H1 (cell line): ENCODE measurements at regions not wholly inside any gene's neighbourhood (a gene's known extent, or its start where the extent isn't known, plus 50 kb on each side); places are given as distances from the start of the nearest gene placed in this dataset.

Experiments
- JUND ChIP-seq: IDR thresholded peaks from 2 replicates; pipeline ENCODE4 v1.6.1; 2011; ENCODE audit warnings: mild to moderate bottlenecking, improper control_type of control experiment, low read length
- TAF1 ChIP-seq: IDR thresholded peaks from 2 replicates; pipeline ENCODE4 v1.6.1; 2011; ENCODE audit warnings: mild to moderate bottlenecking, low read depth, low read length
- TF ChIP-seq, protein P1 (sequence below), 3 experiments: IDR thresholded peaks; 1 replicate in 2 of 3; 2 replicates in 1 of 3; pipeline versions ENCODE4 v1.5.1 to v1.6.1; 2011; ENCODE audit warnings: low read length in 3 of 3, mild to moderate bottlenecking in 3 of 3, inconsistent platforms in 2 of 3, low read depth in 1 of 3, moderate library complexity in 1 of 3; ENCODE audit not compliant: insufficient read depth in 1 of 3; ENCODE audit errors: control extremely low read depth in 1 of 3

DNA sequence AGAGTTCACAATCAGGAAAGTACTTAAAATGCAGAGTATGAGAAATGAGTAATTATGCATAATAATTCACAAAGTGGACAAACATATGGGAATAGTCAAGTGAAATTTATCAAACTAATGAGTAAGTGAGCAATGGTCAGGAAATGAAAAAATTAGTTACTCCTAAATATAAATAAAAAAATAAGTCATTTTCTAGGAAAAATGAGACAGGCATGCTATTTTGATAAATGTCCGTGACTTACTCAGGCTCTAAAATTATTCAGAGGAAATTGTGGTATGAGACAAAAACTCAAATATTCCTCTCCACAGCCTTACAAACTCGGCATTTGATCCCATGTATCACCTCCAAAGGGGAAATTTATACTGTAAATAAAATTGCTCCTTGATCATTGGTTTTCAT is 181.2 kb downstream of the COX18 start:
- TF ChIP-seq, protein P1, sequence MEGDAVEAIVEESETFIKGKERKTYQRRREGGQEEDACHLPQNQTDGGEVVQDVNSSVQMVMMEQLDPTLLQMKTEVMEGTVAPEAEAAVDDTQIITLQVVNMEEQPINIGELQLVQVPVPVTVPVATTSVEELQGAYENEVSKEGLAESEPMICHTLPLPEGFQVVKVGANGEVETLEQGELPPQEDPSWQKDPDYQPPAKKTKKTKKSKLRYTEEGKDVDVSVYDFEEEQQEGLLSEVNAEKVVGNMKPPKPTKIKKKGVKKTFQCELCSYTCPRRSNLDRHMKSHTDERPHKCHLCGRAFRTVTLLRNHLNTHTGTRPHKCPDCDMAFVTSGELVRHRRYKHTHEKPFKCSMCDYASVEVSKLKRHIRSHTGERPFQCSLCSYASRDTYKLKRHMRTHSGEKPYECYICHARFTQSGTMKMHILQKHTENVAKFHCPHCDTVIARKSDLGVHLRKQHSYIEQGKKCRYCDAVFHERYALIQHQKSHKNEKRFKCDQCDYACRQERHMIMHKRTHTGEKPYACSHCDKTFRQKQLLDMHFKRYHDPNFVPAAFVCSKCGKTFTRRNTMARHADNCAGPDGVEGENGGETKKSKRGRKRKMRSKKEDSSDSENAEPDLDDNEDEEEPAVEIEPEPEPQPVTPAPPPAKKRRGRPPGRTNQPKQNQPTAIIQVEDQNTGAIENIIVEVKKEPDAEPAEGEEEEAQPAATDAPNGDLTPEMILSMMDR (IDR thresholded peaks at IDR 0.05; ENCODE audit: control extremely low read depth in 1 of 3, insufficient read depth in 1 of 3, low read depth in 1 of 3, low read length in 3 of 3), result no peak
- no peak for TF ChIP-seq JUND
- TF ChIP-seq TAF1, result no peak
